ENCODE measurements at regions not wholly inside any gene's neighbourhood (a gene's known extent, or its start where the extent isn't known, plus 50 kb on each side); places are given as distances from the start of the nearest gene placed in this dataset.
A peak's percentile ranks its signal among the peaks of the same experiment; 100 is the strongest.

DNA sequence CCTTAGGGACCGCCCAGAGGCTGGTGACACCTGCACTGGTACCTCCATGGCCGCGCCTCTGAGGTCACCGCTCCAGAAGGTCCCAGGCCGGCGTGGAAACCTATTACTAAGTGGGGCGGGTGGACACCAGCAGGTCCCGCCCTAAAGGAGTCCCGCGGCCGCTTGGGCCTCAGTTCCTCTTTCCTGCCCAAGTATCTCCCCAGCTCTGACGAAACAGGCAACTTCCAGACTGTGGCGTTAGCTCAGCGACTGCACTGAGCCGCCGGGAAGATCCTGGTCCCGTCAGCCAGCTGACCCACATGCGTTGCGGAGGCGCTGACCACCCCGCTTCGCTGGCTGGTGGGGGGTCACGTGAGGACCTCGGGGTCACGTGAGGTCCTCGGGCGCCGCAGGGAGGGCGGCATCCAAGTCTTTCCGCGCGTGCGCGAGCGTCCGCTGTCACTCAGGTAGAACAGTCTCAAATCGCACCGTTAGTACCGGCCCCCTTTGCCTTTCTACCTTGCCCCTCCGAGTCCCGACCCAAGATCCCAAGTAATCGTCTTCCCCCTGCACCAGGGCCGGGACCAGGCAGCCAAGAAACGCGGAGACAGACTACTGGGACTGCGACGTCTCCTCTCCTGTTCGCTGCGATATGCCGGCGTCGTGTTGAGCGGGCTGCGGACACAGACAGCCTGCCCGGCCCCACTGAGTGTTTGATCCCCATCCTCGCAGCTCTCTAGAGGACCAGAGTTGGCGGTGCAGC lies 53.7 kb upstream of the KDM4C start:
- intact Hi-C loops (cut with DNase I; ENCODE audit: low total_unique reads) = loop anchor here (10.0 kb wide), 1 partner anchor 51 kb away; the partner anchor contains the start of gene KDM4C
- DNase-seq = peak; percentile 92 to 97
- Histone ChIP-seq H3K27ac (peak overlapping the region; percentile 79 to 87 (median 86)), H3K4me3 (peak overlapping the region; percentile 48 to 63 (median 58)), H3K4me1 (peaks cover 0 to 8% (median 0%) of the 10 kb centered on the region in 4 donors), H3K27me3 (no peaks in the 10 kb centered on the region), H3K36me3 (no peaks in the 10 kb centered on the region), H3K9me3 (peaks cover 0 to 2% (median 0%) of the 10 kb centered on the region in 4 donors)
- TF ChIP-seq EP300 (IDR thresholded peaks at IDR 0.05) = no peak
- peak in 1 of 4 donors; percentile 13 for TF ChIP-seq POLR2A (IDR thresholded peaks at IDR 0.05)
- peak; percentile 69 to 87 (median 82) for TF ChIP-seq POLR2AphosphoS5 (IDR thresholded peaks at IDR 0.05)
- WGBS, 5 donors = 0 to 1% (median 1%) methylated on average over 3 to 57 of the region's 57 CpGs

DNA sequence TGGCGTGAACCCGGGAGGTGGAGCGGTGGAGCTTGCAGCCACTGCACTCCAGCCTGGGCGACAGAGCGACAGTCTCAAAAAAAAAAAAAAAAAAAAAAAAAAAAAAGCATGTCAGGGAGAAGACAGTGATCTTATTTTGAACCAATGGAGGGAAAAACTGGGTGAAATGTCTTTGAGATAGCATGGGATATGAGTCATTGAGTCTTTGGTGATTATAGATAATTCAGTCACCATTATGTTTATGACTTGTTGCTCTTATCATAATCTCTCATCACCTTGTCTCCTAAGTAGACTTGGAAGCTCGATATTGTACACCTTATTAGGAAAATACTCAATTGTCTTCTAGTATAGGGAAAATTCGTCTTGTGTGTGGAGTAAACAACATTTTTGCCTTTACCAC lies 55.1 kb upstream of the KDM4C start:
- H3K36me3 ChIP-seq = no peaks in the 10 kb centered on the region
- DNase-seq = no peak
- no peak overlapping the region for H3K4me3 ChIP-seq
- no peaks in the 10 kb centered on the region for H3K27me3 ChIP-seq
- intact Hi-C loops (cut with DNase I; ENCODE audit: low total_unique reads) = loop anchor here (10.0 kb wide), 1 partner anchor 52 kb away; the partner anchor contains the start of gene KDM4C
- H3K9me3 ChIP-seq = no peaks in the 10 kb centered on the region
- H3K27ac ChIP-seq = no peak overlapping the region
- H3K4me1 ChIP-seq = peaks cover 0 to 8% (median 0%) of the 10 kb centered on the region in 4 donors
- TF ChIP-seq POLR2AphosphoS5 (IDR thresholded peaks at IDR 0.05) = no peak
- TF ChIP-seq, protein P1, sequence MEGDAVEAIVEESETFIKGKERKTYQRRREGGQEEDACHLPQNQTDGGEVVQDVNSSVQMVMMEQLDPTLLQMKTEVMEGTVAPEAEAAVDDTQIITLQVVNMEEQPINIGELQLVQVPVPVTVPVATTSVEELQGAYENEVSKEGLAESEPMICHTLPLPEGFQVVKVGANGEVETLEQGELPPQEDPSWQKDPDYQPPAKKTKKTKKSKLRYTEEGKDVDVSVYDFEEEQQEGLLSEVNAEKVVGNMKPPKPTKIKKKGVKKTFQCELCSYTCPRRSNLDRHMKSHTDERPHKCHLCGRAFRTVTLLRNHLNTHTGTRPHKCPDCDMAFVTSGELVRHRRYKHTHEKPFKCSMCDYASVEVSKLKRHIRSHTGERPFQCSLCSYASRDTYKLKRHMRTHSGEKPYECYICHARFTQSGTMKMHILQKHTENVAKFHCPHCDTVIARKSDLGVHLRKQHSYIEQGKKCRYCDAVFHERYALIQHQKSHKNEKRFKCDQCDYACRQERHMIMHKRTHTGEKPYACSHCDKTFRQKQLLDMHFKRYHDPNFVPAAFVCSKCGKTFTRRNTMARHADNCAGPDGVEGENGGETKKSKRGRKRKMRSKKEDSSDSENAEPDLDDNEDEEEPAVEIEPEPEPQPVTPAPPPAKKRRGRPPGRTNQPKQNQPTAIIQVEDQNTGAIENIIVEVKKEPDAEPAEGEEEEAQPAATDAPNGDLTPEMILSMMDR (IDR thresholded peaks at IDR 0.05) = no peak
- no peak for TF ChIP-seq POLR2A (IDR thresholded peaks at IDR 0.05)
- no peak for TF ChIP-seq EP300 (IDR thresholded peaks at IDR 0.05)
- 78 to 95% (median 89%) methylated on average over 2 to 7 of the region's 7 CpGs for WGBS, 5 donors

DNA sequence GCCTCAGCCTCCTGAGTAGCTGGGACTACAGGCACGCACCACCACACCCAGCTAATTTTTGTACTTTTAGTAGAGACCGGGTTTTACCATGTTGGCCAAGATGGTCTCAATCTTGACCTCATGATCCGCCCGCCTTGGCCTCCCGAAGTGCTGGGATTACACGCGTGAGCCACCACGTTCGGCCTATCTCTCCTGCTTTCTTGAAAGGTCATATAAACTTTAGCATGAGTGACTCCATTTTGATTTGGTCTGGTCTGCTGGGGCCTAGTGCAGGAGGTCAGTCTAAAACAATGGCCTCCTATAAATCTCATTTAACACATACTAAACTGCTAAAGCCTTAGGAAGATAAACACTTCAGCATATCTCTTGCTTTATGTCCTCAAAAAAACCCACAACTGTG lies 50.6 kb upstream of the GLDC start:
- no peaks in the 10 kb centered on the region for H3K4me1 ChIP-seq
- no peak for DNase-seq
- no peaks in the 10 kb centered on the region for H3K27me3 ChIP-seq
- no peak for TF ChIP-seq EP300 (IDR thresholded peaks at IDR 0.05)
- TF ChIP-seq, protein P1 (IDR thresholded peaks at IDR 0.05) = no peak
- TF ChIP-seq POLR2A (IDR thresholded peaks at IDR 0.05) = no peak
- no peak for TF ChIP-seq POLR2AphosphoS5 (IDR thresholded peaks at IDR 0.05)
- no peaks in the 10 kb centered on the region for H3K36me3 ChIP-seq
- H3K27ac ChIP-seq = no peak overlapping the region
- 89 to 98% (median 95%) methylated on average over 9 of the region's 9 CpGs for WGBS, 5 donors
- no peak overlapping the region for H3K4me3 ChIP-seq
- intact Hi-C loops (cut with DNase I; ENCODE audit: low total_unique reads) = no loop called here
- H3K9me3 ChIP-seq = no peaks in the 10 kb centered on the region

DNA sequence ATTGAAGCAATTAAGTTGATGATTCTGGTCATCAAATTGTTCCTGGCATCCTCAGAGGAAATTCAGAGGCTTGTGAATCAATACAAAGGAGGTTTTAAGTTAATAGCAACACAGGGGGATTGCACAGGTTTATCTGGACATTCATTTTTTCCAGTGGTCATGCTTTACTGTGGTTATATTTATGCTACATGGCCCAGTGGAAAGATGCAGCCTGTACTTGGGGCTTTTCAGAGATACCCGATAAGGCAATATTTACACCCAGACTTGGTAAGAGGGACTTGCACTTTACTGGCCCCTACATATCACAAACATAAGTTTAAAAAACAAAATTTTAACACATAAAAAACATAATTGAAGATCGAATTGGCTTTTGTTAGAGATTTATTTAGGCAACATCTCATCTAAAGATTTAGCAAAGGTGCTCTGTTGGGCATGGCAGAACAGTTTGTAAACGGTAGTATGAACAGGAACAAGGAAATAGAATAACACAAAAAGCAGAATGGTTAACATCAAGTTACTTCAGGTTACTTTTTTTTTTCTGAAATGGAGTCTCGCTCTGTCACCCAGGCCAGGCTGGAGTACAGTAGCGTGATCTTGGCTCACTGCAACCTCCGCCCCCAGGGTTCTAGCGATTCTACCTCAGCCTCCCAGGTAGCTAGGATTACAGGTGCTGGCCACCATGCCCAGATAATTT lies 49.7 kb upstream of the GLDC start:
- no peaks in the 10 kb centered on the region for H3K27me3 ChIP-seq
- no peak for TF ChIP-seq POLR2A (IDR thresholded peaks at IDR 0.05)
- no peak for TF ChIP-seq POLR2AphosphoS5 (IDR thresholded peaks at IDR 0.05)
- TF ChIP-seq, protein P1 (IDR thresholded peaks at IDR 0.05) = no peak
- no peak for TF ChIP-seq EP300 (IDR thresholded peaks at IDR 0.05)
- no peaks in the 10 kb centered on the region for H3K4me1 ChIP-seq
- DNase-seq = no peak
- intact Hi-C loops (cut with DNase I; ENCODE audit: low total_unique reads) = no loop called here
- no peaks in the 10 kb centered on the region for H3K9me3 ChIP-seq
- 73 to 81% (median 78%) methylated on average over 7 of the region's 7 CpGs for WGBS, 5 donors
- H3K27ac ChIP-seq = no peak overlapping the region
- no peak overlapping the region for H3K4me3 ChIP-seq
- no peaks in the 10 kb centered on the region for H3K36me3 ChIP-seq
